BLaER1 (cell line): ENCODE measurements at regions not wholly inside any gene's neighbourhood (a gene's known extent, or its start where the extent isn't known, plus 50 kb on each side); places are given as distances from the start of the nearest gene placed in this dataset.

Experiments
- H3K27ac ChIP-seq: shearing (Covaris generic); formaldehyde crosslinking; 2 replicates; pipeline ENCODE4 v1.8.1; 2022
- H3K27me3 ChIP-seq: shearing (Covaris generic); formaldehyde crosslinking; 2 replicates; pipeline ENCODE4 v1.8.1; 2022
- H3K36me3 ChIP-seq: shearing (Covaris generic); formaldehyde crosslinking; 2 replicates; pipeline ENCODE4 v1.8.1; 2022
- H3K4me1 ChIP-seq: shearing (Covaris generic); formaldehyde crosslinking; 2 replicates; pipeline ENCODE4 v1.8.1; 2022
- H3K4me2 ChIP-seq: shearing (Covaris generic); formaldehyde crosslinking; 2 replicates; pipeline ENCODE4 v1.8.1; 2022
- H3K4me3 ChIP-seq: shearing (Covaris generic); formaldehyde crosslinking; 2 replicates; pipeline ENCODE4 v1.8.1; 2022
- H3K9ac ChIP-seq: shearing (Covaris generic); formaldehyde crosslinking; 2 replicates; pipeline ENCODE4 v1.8.1; 2022
- H3K9me3 ChIP-seq: shearing (Covaris generic); formaldehyde crosslinking; 2 replicates; pipeline ENCODE4 v1.8.1; 2022
- H4K20me1 ChIP-seq: shearing (Covaris generic); formaldehyde crosslinking; 2 replicates; pipeline ENCODE4 v1.8.1; 2022
- Cebpa-rat ChIP-seq: shearing (Covaris generic); IDR thresholded peaks from 2 replicates; pipeline ENCODE4 v1.8.1; 2022

DNA sequence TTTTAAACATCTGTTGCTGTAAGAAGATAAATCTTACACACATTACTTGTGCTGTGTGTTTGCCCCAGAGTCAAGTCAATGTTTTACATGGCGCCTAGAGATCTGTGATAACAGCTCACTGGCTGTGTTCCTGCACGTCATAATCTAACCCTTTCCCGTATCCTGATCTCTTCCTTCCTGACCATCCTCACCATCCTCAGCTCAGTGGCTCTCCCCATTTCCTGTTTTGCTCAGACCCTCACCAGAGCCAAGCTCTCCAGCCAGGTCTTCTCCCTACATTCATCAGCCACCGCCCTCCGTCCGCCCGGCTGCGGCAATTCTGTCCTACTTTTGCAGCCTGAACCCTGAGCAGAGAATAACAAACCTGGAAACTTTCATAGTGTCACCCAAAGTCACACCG, 824.7 kb downstream of the USP25 start:
- Histone ChIP-seq H3K9me3 (no peaks in the 10 kb centered on the region), H3K9ac (no peak overlapping the region), H3K36me3 (no peaks in the 10 kb centered on the region), H3K27ac (no peak overlapping the region), H4K20me1 (no peaks in the 10 kb centered on the region), H3K4me1 (no peaks in the 10 kb centered on the region), H3K4me3 (no peak overlapping the region), H3K27me3 (no peaks in the 10 kb centered on the region), H3K4me2 (no peak overlapping the region)
- no peak for TF ChIP-seq Cebpa-rat

DNA sequence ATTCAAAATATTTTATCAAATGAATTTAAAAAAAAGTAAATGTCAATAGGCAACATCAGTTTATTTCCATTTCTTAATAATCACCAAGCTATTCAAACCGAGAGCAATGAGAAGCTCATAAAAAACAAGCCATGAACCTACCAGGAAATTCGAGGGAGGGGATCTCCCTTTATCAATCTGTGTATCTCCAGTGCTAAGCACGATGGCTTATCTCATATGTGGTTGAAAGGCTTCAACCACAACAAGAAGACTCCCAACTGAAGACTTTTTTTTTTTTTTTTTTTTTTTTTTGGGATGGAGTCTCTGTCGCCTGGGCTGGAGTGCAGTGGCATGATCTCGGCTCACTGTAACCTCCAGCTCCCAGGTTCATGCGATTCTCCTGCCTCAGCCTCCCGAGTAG, 833.3 kb downstream of the USP25 start:
- Histone ChIP-seq H3K9me3 (no peaks in the 10 kb centered on the region), H3K27me3 (no peaks in the 10 kb centered on the region), H3K4me1 (no peaks in the 10 kb centered on the region), H3K27ac (no peak overlapping the region), H4K20me1 (no peaks in the 10 kb centered on the region), H3K4me3 (no peak overlapping the region), H3K36me3 (no peaks in the 10 kb centered on the region), H3K4me2 (no peak overlapping the region), H3K9ac (no peak overlapping the region)
- no peak for TF ChIP-seq Cebpa-rat

GRCh38 chr21:16563795-16564194, 834.0 kb downstream of the USP25 start:
- H3K4me1 ChIP-seq = no peaks in the 10 kb centered on the region
- H4K20me1 ChIP-seq = no peaks in the 10 kb centered on the region
- no peaks in the 10 kb centered on the region for H3K36me3 ChIP-seq
- no peak for TF ChIP-seq Cebpa-rat
- no peak overlapping the region for H3K9ac ChIP-seq
- no peaks in the 10 kb centered on the region for H3K9me3 ChIP-seq
- H3K4me2 ChIP-seq = no peak overlapping the region
- no peak overlapping the region for H3K27ac ChIP-seq
- H3K27me3 ChIP-seq = no peaks in the 10 kb centered on the region
- no peak overlapping the region for H3K4me3 ChIP-seq

DNA sequence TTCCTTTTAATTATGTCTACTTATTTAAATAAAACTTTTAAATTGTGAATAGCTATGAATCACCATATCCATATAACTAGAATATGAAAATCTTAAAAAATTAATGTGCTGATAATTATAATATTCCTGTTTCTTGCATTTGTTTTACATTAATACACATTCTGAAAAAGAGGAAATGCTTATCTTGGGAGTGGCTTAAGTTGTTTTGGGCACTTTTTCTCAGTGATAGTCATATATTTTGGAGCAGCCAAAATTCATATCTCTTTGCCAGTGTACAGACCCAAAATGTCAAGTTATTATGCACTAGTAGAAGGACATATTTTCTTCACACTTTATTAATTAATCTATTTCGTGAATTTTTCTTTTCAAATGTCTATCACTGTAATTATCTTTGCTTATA, 838.5 kb downstream of the USP25 start:
- no peak overlapping the region for H3K4me2 ChIP-seq
- H4K20me1 ChIP-seq = no peaks in the 10 kb centered on the region
- no peaks in the 10 kb centered on the region for H3K36me3 ChIP-seq
- H3K27me3 ChIP-seq = no peaks in the 10 kb centered on the region
- no peak overlapping the region for H3K9ac ChIP-seq
- no peaks in the 10 kb centered on the region for H3K4me1 ChIP-seq
- TF ChIP-seq Cebpa-rat = no peak
- H3K9me3 ChIP-seq = no peaks in the 10 kb centered on the region
- H3K27ac ChIP-seq = no peak overlapping the region
- H3K4me3 ChIP-seq = no peak overlapping the region

- Histone ChIP-seq H3K9me3 (no peaks in the 10 kb centered on the region), H3K36me3 (no peaks in the 10 kb centered on the region), H4K20me1 (no peaks in the 10 kb centered on the region), H3K4me1 (no peaks in the 10 kb centered on the region), H3K27me3 (no peaks in the 10 kb centered on the region), H3K9ac (no peak overlapping the region), H3K27ac (no peak overlapping the region), H3K4me2 (no peak overlapping the region), H3K4me3 (no peak overlapping the region)
- TF ChIP-seq Cebpa-rat = no peak
These were observed 838.9 kb downstream of the USP25 start for GRCh38 chr21:16568661-16569060.

DNA sequence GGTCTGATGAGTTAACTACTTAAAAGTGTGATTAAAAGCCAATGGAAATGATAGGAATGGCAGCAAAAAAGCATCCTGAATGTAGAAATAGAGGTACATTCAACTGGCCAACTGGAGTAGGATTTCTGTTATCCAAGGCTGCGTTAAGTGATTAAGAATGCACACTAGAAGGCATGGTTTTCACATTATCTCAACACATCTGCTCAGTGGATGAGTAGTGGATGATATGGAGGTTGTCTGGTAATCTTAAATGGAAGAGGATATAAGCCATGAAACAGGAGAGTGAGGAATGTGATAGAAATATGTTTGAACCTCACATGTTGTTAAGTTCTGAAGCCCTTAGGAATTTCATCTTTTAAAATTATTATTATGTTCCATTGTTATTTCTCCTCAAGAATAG, 839.9 kb downstream of the USP25 start:
- TF ChIP-seq Cebpa-rat = no peak
- no peak overlapping the region for H3K27ac ChIP-seq

DNA sequence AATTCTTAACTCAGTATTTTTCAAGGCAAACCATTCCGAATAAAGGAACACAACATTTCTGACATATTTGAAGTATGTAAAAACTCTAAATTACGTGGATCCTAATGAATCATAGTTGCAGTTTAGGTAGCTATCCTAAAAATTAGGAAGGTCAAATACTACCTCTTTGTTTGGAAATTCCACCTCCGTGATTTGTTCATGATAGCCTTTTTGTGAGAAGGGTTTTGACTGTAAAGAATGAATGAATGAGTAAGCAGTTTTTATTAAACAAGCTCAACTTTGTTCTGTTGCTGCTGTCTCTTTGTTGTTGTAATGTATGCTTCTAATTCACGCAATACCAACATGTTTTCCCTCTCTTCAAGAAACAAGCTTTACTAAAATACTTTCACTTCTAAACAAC, 840.4 kb downstream of the USP25 start:
- Histone ChIP-seq H3K9ac (no peak overlapping the region), H4K20me1 (no peaks in the 10 kb centered on the region), H3K4me3 (no peak overlapping the region), H3K4me2 (no peak overlapping the region), H3K27me3 (no peaks in the 10 kb centered on the region), H3K9me3 (no peaks in the 10 kb centered on the region), H3K36me3 (no peaks in the 10 kb centered on the region), H3K27ac (no peak overlapping the region), H3K4me1 (no peaks in the 10 kb centered on the region)
- TF ChIP-seq Cebpa-rat = no peak

More for the DNA sequence above, 839.9 kb downstream of the USP25 start:
- no peak overlapping the region for H3K9ac ChIP-seq
- no peak overlapping the region for H3K4me3 ChIP-seq
- H3K36me3 ChIP-seq = no peaks in the 10 kb centered on the region
- no peaks in the 10 kb centered on the region for H4K20me1 ChIP-seq
- no peaks in the 10 kb centered on the region for H3K9me3 ChIP-seq
- no peaks in the 10 kb centered on the region for H3K4me1 ChIP-seq
- no peak overlapping the region for H3K4me2 ChIP-seq
- H3K27me3 ChIP-seq = no peaks in the 10 kb centered on the region

DNA sequence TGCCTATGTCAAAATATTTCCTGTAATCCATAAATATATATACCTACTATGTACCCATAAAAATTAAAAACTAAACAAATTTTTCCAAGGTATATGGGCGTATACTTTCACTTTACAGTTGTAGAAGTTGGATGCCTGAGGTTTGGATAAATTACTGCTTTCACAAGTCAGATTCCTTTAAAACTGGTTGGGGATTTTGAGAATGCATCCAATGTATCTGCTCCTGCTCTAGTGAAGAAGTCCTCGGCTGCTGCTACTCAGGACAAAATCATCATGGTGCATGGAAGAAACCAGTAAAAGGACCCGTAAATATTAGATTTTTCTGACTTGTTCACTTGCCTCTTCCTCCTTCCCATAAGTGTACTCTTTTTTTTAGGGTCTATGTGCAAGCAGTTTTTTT, 841.1 kb downstream of the USP25 start:
- Histone ChIP-seq H3K9me3 (no peaks in the 10 kb centered on the region), H3K27ac (no peak overlapping the region), H4K20me1 (no peaks in the 10 kb centered on the region), H3K4me2 (no peak overlapping the region), H3K27me3 (no peaks in the 10 kb centered on the region), H3K4me1 (no peaks in the 10 kb centered on the region), H3K4me3 (no peak overlapping the region), H3K36me3 (no peaks in the 10 kb centered on the region), H3K9ac (no peak overlapping the region)
- TF ChIP-seq Cebpa-rat = no peak

DNA sequence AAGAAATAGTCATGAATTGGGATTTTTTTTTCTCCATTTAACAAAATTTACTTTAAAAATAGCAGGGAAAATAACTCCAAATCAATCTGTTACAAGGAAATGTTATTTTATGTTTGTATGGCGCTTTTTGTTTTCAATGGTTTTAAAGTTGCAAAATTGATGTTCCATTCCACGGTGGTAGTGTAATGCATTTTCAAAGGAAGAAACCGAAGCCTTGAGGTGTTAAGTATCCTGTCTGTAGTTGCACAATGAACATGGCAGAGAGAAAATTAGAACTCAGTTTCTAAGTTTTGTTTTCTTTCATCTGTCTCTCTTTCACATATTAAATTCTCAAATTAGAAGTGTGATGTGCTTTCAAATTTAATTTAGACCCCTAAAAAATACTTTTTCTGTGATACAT, 841.8 kb downstream of the USP25 start:
- Histone ChIP-seq H3K4me2 (no peak overlapping the region), H3K4me3 (no peak overlapping the region), H4K20me1 (no peaks in the 10 kb centered on the region), H3K27ac (no peak overlapping the region), H3K36me3 (no peaks in the 10 kb centered on the region), H3K9ac (no peak overlapping the region), H3K9me3 (no peaks in the 10 kb centered on the region), H3K27me3 (no peaks in the 10 kb centered on the region), H3K4me1 (no peaks in the 10 kb centered on the region)
- TF ChIP-seq Cebpa-rat = no peak

DNA sequence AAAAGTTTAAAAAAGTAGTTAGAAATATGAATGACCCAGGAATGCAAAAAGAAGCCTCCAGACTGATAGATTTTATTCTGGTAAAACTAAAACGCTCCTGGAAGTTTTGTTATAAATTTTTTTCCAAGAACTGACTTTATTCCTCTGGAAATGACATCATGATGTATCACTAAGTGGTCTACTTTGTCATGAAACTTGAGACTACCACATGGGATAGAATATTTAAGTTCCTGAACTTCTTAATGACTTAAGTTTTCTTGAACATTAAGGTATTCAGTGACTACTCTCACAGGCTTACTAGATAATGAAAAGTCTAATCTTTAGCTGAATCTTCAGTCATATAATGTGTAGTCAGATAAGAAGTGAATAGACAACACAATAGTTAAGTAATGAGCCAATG, 842.2 kb downstream of the USP25 start:
- no peak overlapping the region for H3K4me3 ChIP-seq
- H3K9ac ChIP-seq = no peak overlapping the region
- no peaks in the 10 kb centered on the region for H3K9me3 ChIP-seq
- no peak overlapping the region for H3K27ac ChIP-seq
- no peaks in the 10 kb centered on the region for H3K36me3 ChIP-seq
- no peak for TF ChIP-seq Cebpa-rat
- no peak overlapping the region for H3K4me2 ChIP-seq
- H3K27me3 ChIP-seq = no peaks in the 10 kb centered on the region
- no peaks in the 10 kb centered on the region for H4K20me1 ChIP-seq
- no peaks in the 10 kb centered on the region for H3K4me1 ChIP-seq

DNA sequence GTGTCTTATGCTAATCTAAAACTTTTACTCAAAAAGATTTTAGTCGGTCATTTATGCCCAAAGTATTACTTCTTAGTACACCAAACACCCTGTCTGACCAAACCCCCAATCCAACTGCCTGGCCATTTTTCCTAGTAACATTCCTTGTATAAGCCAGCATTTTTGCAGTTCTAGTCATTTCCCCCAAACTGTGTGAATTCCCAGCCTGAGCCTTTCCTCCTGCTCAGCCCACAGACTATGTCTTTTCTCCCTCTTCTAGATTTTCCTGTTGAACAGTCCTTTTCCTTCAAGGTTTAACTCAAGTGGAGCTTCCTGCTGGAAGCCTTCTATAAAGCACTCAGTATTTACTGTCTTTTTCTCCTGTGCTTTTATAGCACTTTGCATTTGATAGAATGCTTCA, 843.8 kb downstream of the USP25 start:
- no peaks in the 10 kb centered on the region for H3K27me3 ChIP-seq
- H3K9ac ChIP-seq = no peak overlapping the region
- no peaks in the 10 kb centered on the region for H3K9me3 ChIP-seq
- H3K4me1 ChIP-seq = no peaks in the 10 kb centered on the region
- no peak overlapping the region for H3K4me2 ChIP-seq
- no peaks in the 10 kb centered on the region for H3K36me3 ChIP-seq
- no peak overlapping the region for H3K4me3 ChIP-seq
- H3K27ac ChIP-seq = no peak overlapping the region
- TF ChIP-seq Cebpa-rat = no peak
- no peaks in the 10 kb centered on the region for H4K20me1 ChIP-seq
